ENCODE measurements at regions not wholly inside any gene's neighbourhood (a gene's known extent, or its start where the extent isn't known, plus 50 kb on each side); places are given as distances from the start of the nearest gene placed in this dataset.

DNA sequence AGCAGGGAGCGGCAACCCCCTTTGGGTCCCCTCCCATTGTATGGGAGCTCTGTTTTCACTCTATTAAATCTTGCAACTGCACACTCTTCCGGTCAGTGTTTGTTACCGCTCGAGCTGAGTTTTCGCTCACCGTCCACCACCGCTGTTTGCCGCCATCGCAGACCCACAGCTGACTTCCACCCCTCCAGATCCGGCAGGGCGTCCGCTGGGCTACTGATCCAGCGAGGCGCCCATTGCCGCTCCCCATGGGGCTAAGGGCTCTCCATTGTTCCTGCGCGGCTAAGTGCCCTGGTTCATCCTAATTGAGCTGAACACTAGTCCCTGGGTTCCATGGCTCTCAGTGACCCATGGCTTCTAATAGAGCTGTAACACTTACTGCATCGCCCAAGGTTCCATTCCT lies 115.6 kb upstream of the AUTS2 start (continued):
- TF ChIP-seq ZBTB8A (tag by site-specific recombination; IDR thresholded peaks at IDR 0.05): no peak
- TF ChIP-seq KLF10 (tag by site-specific recombination; IDR thresholded peaks at IDR 0.05): no peak
- no peak for TF ChIP-seq KLF8 (tag by site-specific recombination; IDR thresholded peaks at IDR 0.05)

DNA sequence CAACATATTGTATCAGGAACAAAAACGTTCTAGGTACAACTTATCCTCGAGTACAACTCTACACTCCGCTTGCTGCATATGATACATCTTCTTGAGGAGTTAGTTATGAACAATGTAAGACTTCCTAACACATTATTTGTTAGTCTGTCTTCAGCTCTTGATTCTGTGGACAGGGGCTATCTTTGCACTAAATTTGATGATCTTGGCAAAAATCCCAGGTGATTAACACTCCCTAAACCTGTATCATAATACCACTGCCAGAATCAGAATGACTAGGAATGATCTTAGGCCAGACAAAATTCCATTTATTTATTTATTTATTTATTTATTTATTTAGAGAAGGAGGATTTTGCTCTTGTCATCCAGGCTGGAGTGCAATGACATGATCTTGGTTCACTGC lies 108.7 kb upstream of the AUTS2 start:
- Histone ChIP-seq H3K27ac (ENCODE audit: extremely low read depth, low read depth, low read length) (no peak overlapping the region), H3K4me1 (ENCODE audit: control insufficient read depth, insufficient read depth, low read length) (no peaks in the 10 kb centered on the region), H3K4me3 (ENCODE audit: low read depth, low read length) (no peak overlapping the region), H3K36me3 (ENCODE audit: control insufficient read depth in 2 of 2, insufficient read depth in 1 of 2, low read length in 2 of 2) (no peaks in the 10 kb centered on the region), H3K9me3 (ENCODE audit: control insufficient read depth, insufficient read depth, low read depth, low read length) (no peaks in the 10 kb centered on the region)
- TF ChIP-seq ZNF830 (tag by site-specific recombination; IDR thresholded peaks at IDR 0.05; ENCODE audit: low read depth) (no peak), ZNF510 (tag by site-specific recombination; IDR thresholded peaks at IDR 0.05; ENCODE audit: insufficient replicate concordance) (no peak), ZBTB20 (tag by site-specific recombination; IDR thresholded peaks at IDR 0.05) (no peak), KLF9 (tag by site-specific recombination; IDR thresholded peaks at IDR 0.05; ENCODE audit: low read depth) (no peak), ZNF121 (tag by site-specific recombination; IDR thresholded peaks at IDR 0.05) (no peak), BCL11B (tag by site-specific recombination; IDR thresholded peaks at IDR 0.05; ENCODE audit: low read depth) (no peak), ZNF707 (tag by site-specific recombination; IDR thresholded peaks at IDR 0.05) (no peak), ZIC2 (tag by site-specific recombination; IDR thresholded peaks at IDR 0.05) (no peak)
- TF ChIP-seq, protein P1, sequence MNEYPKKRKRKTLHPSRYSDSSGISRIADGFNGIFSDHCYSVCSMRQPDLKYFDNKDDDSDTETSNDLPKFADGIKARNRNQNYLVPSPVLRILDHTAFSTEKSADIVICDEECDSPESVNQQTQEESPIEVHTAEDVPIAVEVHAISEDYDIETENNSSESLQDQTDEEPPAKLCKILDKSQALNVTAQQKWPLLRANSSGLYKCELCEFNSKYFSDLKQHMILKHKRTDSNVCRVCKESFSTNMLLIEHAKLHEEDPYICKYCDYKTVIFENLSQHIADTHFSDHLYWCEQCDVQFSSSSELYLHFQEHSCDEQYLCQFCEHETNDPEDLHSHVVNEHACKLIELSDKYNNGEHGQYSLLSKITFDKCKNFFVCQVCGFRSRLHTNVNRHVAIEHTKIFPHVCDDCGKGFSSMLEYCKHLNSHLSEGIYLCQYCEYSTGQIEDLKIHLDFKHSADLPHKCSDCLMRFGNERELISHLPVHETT (tag by site-specific recombination; IDR thresholded peaks at IDR 0.05): no peak
- TF ChIP-seq, protein P2, sequence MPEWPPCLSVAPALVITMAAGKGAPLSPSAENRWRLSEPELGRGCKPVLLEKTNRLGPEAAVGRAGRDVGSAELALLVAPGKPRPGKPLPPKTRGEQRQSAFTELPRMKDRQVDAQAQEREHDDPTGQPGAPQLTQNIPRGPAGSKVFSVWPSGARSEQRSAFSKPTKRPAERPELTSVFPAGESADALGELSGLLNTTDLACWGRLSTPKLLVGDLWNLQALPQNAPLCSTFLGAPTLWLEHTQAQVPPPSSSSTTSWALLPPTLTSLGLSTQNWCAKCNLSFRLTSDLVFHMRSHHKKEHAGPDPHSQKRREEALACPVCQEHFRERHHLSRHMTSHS (tag by site-specific recombination; IDR thresholded peaks at IDR 0.05): no peak
- POLR2A ChIA-PET: no interaction called here
- CTCF ChIA-PET: no interaction called here

DNA sequence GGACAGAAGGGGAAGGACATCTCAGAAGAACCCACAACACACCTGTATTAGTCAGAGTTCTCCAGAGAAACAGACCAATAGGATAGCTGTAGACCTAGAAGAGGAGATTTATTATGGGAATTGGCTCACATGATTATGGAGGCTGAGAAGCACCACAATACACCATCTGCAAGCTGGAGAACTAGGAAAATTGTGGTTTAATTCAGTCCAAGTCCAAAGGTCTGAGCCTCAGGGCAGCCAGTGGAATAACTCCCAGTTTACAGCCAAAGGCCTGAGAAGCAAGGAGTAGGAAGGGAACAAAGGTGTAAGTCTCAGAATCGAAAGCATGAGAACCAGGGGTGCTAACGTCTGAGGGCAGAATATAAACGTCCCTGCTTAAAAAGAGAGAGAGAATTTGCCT lies 99.6 kb upstream of the AUTS2 start:
- H3K4me1 ChIP-seq (ENCODE audit: control insufficient read depth, insufficient read depth, low read length): no peaks in the 10 kb centered on the region
- no peak overlapping the region for H3K4me3 ChIP-seq (ENCODE audit: low read depth, low read length)
- no peaks in the 10 kb centered on the region for H3K36me3 ChIP-seq (ENCODE audit: control insufficient read depth in 2 of 2, insufficient read depth in 1 of 2, low read length in 2 of 2)
- CTCF ChIA-PET: no interaction called here
- no peaks in the 10 kb centered on the region for H3K9me3 ChIP-seq (ENCODE audit: control insufficient read depth, insufficient read depth, low read depth, low read length)
- POLR2A ChIA-PET: no interaction called here
- no peak overlapping the region for H3K27ac ChIP-seq (ENCODE audit: extremely low read depth, low read depth, low read length)
- no peak for TF ChIP-seq ZNF843 (tag by site-specific recombination; IDR thresholded peaks at IDR 0.05)
- TF ChIP-seq WT1 (tag by site-specific recombination; IDR thresholded peaks at IDR 0.05): no peak
- TF ChIP-seq OSR2 (tag by site-specific recombination; IDR thresholded peaks at IDR 0.05): no peak
- TF ChIP-seq ZNF660 (tag by site-specific recombination; IDR thresholded peaks at IDR 0.05): no peak
- TF ChIP-seq ZNF138 (tag by site-specific recombination; IDR thresholded peaks at IDR 0.05; ENCODE audit: borderline replicate concordance): no peak
- TF ChIP-seq ZNF747 (tag by site-specific recombination; IDR thresholded peaks at IDR 0.05): no peak
- no peak for TF ChIP-seq HOXC10 (CRISPR knock-in tag; IDR thresholded peaks at IDR 0.05)
- no peak for TF ChIP-seq ZNF311 (tag by site-specific recombination; IDR thresholded peaks at IDR 0.05; ENCODE audit: borderline replicate concordance)
- no peak for TF ChIP-seq ZNF560 (tag by site-specific recombination; IDR thresholded peaks at IDR 0.05; ENCODE audit: borderline replicate concordance)
- TF ChIP-seq, protein P3, sequence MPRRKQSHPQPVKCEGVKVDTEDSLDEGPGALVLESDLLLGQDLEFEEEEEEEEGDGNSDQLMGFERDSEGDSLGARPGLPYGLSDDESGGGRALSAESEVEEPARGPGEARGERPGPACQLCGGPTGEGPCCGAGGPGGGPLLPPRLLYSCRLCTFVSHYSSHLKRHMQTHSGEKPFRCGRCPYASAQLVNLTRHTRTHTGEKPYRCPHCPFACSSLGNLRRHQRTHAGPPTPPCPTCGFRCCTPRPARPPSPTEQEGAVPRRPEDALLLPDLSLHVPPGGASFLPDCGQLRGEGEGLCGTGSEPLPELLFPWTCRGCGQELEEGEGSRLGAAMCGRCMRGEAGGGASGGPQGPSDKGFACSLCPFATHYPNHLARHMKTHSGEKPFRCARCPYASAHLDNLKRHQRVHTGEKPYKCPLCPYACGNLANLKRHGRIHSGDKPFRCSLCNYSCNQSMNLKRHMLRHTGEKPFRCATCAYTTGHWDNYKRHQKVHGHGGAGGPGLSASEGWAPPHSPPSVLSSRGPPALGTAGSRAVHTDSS (tag by site-specific recombination; IDR thresholded peaks at IDR 0.05): no peak
- TF ChIP-seq, protein P4, sequence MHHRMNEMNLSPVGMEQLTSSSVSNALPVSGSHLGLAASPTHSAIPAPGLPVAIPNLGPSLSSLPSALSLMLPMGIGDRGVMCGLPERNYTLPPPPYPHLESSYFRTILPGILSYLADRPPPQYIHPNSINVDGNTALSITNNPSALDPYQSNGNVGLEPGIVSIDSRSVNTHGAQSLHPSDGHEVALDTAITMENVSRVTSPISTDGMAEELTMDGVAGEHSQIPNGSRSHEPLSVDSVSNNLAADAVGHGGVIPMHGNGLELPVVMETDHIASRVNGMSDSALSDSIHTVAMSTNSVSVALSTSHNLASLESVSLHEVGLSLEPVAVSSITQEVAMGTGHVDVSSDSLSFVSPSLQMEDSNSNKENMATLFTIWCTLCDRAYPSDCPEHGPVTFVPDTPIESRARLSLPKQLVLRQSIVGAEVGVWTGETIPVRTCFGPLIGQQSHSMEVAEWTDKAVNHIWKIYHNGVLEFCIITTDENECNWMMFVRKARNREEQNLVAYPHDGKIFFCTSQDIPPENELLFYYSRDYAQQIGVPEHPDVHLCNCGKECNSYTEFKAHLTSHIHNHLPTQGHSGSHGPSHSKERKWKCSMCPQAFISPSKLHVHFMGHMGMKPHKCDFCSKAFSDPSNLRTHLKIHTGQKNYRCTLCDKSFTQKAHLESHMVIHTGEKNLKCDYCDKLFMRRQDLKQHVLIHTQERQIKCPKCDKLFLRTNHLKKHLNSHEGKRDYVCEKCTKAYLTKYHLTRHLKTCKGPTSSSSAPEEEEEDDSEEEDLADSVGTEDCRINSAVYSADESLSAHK (tag by site-specific recombination; IDR thresholded peaks at IDR 0.05): no peak
- no peak for TF ChIP-seq KLF8 (tag by site-specific recombination; IDR thresholded peaks at IDR 0.05)
- TF ChIP-seq BCL11A (tag by site-specific recombination; IDR thresholded peaks at IDR 0.05; ENCODE audit: low read depth): no peak
- TF ChIP-seq ZXDB (tag by site-specific recombination; IDR thresholded peaks at IDR 0.05): no peak
- no peak for TF ChIP-seq ZNF423 (tag by site-specific recombination; IDR thresholded peaks at IDR 0.05)

Measured in HEK293 (cell line).